ENCODE measurements at regions not wholly inside any gene's neighbourhood (a gene's known extent, or its start where the extent isn't known, plus 50 kb on each side); places are given as distances from the start of the nearest gene placed in this dataset.
"Not testable (repeated sequence)": the region's sequence is repeated elsewhere in the genome, so short reads cannot be mapped to it uniquely, and the experiment has no call there.

DNA sequence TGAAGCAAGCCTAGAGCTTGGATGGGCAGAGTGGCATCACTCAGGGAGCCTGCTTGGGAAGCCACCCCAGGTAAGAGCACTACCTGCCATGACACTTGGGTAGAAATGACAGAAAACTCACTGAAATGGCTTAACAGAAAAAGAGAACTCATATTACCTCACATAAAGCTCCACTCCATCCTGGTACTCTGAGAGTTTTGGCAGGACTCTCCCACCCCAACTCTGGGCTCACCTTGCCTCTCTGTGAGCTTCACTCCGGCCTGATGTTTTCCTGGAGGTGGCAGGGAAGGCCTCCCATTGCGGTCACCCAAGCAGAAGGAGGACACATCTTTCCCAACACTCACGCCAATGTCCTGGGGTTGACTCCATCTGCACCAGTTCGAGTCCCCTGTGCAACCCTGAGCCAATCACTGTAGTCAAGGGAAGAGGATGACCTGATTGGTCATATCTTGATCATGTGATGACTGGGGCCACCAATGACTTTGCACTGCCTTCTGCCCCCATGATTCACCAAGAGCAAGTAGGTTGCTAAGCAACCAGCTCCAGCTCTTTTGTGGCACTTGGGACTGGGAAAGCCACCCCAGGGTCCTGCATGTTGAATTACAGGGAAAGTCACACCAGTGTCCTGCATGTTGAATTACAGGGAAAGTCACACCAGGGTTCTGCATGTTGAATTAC is 446.1 kb upstream of the SULF2 start:
- DNase-seq (ENCODE audit: low spot score), result no peak

DNA sequence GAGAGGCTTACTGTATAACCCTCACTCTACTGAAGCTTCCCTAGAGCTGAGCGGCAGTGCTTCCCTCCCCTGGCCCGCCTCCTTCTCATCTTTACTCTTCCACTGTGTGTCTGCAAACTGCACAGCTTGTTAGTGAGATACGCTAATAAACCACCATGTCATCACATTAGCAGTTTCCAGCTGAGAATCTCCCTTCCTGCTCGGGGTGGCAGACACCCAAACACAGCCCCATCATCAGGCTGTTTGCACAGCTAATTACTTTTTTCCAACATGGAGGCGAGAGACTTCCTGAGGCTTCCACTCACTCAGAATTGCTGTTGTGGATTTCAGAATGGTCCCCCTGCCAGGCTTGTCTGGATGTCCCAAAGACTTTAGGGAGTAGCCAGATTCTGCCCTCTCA is 444.9 kb upstream of the SULF2 start:
- DNase-seq (ENCODE audit: low spot score), result no peak

DNA sequence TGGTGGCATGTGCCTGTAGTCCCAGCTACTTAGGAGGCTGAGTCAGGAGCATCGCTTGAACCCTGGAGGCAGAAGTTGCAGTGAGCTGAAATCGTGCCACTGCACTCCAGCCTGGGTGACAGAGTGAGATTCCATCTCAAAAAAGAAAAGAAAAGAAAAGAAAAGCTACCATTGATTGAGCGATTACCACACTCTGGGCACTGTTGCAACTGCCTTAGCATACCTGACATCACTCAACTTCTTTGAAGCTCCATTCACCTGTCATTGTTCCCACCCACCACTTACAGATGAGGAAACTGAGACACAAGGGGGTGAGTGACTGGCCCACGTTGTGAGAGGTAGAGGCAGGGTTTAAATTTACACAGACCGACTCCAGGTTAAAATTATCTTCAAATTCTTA is 442.1 kb upstream of the SULF2 start:
- DNase-seq (ENCODE audit: low spot score), result no peak

DNA sequence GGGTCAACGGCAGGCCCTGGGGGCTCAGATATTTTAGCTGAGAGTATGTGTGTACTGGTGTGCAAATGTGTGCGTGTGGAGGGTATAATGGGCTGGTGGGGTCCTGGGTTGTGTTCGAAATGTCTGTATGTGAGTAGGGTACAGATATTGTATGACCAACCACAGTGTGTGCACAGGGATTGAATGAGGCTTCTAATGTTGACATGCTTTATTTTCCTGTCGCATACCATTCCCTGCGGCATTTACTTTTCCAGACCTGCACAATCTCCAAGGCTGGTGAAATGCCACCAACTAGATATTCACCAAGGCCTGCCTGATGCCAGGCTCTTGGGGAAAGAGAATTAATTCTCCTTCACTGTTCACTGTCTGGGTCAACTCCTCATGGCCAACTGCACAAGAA is 441.4 kb upstream of the SULF2 start:
- DNase-seq (ENCODE audit: low spot score), result no peak

DNA sequence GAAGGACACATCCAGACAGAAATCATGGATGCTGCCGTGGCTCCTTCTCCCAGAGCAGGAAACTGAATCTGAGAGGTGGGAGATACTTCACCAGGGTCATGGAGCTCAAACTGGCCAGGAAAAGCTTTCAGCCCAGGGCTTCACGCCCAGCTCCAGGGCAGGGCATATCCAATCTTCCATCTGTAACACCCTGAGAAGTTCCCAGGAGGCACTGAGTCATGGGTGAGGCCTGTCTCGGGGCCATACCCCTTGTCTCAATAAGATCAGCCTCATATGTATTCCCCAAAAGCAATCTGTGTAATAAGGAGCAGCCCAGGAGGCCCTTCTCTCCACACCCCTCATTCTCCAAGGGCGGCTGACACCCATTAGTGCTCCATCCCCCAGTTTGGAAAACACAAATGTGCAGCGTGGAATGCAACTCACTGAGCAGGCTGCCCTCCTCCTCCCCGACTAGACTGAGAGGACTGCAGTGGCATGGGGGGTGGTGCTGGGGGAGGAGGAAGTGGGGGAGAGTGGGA is 439.3 kb upstream of the SULF2 start:
- no peak for DNase-seq (ENCODE audit: low spot score)

DNA sequence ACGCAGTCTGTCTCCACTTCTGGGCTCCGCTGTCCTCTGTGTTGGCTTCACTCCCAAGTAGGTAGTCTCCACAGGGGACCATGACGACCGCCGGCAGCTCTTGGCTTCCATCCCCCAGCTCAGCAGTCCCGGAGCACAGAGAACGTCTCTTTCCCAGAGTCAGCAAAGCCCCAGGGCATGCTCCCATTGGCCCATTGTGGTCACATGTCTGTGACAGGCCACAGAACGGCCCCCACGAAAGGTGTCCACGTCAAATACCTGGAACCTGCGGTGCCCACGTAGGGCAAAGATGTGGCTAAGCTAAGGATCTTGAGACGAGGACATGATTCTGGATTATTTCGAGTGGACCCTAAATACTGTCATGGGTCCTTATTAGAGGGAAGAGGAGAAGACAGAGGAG is 438.4 kb upstream of the SULF2 start:
- DNase-seq (ENCODE audit: low spot score), result no peak

DNA sequence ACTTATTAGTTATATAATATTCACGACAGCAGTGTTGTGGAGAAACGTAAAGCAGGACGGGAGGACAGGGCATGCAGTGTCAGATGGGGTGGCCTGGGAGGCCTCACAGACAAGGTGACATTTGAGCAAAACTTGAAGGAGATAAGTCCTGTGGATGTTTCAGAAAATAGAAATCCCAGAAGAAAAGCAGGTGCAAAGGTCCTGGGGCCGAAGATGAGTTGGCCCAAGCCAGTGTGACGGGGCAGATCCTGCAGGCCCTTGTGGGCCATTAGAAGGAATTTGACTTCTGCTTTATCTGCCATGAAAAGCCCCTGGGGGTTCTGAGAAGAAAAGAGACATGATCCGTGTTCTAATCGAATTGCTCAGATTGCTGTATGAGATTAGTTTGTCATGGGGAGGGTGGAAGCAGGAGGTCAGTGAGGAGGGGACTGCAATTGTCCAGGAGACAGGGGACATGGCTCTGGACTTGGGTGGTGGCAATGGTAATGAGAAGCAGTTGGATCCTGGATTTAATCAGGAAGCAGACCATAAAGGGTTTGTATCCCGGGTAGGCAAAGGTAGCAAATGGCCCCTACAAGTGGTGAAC is 437.4 kb upstream of the SULF2 start:
- no peak for DNase-seq (ENCODE audit: low spot score)

DNA sequence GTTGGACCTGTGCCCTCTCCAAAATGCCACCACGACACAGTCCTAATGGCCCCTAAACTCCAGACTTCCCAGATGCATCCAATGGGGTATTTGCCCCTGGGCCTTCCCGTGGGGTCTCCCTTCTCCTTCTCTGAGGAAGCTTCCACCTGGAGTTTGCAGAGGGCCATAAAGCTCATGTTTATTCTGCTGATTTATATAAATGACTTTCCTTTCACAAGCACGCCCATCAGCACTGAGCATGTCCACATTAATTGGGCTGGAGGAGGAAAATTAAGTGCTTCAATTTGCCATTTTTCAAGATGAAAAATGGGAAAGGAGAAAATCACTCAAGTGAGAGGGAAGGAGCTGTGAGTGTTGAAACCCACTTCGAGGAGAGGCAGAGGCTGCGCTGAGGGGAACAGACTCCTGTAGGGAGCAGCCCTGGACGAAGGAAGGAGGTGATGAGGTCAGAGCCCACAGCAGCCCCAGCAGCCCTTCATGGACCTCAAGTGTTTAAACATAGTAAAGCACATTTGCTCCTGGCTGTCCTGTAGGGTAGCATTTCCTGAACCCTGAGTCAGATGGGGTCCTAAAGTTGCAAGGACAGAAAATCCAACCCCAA is 434.9 kb upstream of the SULF2 start:
- no peak for DNase-seq (ENCODE audit: low spot score)

DNA sequence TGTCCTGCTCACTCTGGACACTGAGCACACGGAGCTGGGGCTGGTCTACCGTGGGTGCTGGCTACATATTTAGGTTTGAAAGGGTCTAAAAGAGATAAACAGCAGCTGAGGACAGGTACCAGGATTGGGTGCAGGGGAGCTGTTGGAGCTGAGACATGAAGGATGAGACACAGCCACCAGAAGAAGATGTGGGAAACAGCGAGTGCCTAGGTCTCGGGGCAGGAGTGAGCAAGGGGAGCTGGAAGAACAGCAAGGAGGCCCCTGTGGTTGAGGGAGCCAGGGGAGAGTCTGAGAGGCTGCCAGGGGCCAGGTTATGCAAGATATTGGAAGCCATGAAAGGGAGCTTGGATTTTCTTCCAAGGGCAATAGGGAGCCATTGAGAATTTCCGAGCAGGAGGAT is 434.0 kb upstream of the SULF2 start:
- DNase-seq (ENCODE audit: low spot score), result no peak

DNA sequence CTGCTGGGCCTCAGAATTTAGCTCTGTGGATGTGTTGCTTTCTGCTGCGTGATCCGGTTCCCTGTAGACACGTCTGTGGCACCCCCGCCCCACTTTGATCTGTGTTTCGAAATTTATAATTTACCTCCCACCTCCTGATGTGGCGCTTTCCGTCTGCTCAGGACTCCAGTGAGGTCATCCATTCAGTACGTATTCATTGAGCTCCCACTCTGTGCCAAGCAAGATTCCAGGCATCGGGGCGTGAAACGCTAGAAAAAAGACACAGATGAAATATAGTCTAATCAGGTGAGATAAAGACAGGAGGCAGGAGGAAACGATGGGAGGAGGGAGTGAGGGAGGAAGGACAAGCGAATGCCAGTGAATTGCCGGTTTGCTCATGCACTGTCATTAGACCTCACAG is 431.9 kb upstream of the SULF2 start:
- no peak for DNase-seq (ENCODE audit: low spot score)

DNA sequence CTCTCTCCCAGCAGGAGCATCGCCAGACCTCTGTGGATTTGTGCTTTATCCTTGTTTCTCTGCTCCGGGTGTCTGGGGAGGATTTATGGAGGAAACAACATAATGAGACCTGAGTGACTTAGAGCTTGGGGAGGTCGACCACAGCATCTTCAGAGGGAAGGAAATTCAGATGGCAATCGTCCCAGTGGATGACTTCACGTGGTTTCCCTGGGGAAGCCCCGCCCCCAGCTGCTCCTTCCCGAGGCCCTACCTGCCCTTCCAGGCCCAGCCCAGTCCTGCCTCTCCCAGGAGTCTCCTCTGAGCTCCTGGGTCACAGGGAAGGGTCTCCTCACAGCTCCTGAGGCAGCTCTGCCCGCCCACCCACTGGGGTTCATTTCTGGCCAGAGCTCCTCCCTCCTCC is 430.3 kb upstream of the SULF2 start:
- DNase-seq (ENCODE audit: low spot score), result no peak

DNA sequence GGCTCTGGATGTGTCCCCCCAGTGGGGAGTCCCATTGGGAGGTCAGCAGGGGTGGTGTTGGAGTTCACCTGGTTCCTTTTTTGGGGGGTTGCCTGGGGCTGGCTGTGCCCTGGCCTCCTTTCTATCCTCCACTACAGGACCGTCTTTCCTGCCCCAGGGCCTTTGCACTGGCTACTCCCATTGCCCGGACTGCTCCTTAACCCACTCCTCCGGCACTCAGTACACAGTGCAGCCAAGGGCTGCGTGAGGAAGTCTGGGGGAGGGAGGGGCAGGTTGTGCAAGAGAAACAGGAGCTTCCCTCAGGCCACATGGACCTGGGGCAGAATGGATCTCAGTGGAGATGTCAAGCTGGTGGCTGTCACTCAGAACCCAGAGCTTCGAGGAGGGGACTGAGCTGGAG is 429.3 kb upstream of the SULF2 start:
- no peak for DNase-seq (ENCODE audit: low spot score)

DNA sequence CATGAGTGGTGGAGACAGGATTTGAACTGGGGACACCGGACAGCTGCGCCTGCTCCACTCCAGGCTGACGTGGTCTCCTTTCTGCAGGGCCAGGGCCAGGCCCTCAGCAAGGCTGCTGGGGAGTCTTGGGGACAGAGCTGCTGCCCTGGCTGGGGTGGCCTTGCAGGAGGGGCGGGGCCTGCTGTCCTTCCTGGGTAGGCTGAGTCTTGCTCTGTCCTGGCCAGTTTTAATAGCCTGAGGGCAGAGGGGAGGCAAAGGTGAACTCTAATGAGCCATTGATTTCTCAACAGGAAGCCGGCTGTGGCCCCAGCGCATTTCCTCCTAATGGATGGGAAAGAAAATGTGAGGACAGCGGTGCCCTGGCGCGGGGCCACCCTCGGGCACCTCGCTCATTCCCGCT is 428.4 kb upstream of the SULF2 start:
- not testable (repeated sequence) for DNase-seq (ENCODE audit: low spot score)

DNA sequence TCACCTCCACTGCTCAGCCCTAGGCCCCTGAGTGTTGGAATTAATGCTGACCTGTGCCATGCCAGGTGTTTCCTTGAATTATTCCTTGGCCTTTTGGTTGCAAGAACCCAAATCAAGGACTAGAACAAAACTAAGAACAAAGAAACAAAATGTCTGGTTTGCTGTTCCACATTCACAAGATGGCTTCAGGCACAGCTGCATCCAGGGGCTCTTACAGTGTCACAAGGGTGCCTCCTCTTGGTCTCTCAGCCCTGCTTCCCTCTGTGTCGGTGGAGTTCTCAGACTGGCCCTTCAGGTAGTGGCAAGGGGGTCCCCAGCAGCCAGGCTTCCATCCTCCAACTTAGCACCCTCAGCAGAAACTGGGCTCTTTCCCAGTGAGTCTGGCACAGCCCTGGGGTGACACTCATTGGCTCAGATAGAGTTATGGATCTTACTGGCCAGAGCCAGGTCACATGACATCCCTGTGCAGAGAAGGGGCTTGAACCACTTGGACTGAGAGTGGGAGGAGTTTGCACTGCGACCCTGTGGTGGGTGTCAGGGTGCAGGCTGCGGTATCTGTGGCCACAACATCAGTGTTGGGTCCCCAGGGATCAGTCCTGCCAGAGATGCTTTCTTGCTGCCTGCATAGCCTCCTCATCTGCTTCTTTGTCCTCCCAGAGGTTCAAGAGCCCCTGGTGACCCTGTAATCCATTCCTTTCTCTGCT is 427.7 kb upstream of the SULF2 start:
- DNase-seq (ENCODE audit: low spot score), result no peak

DNA sequence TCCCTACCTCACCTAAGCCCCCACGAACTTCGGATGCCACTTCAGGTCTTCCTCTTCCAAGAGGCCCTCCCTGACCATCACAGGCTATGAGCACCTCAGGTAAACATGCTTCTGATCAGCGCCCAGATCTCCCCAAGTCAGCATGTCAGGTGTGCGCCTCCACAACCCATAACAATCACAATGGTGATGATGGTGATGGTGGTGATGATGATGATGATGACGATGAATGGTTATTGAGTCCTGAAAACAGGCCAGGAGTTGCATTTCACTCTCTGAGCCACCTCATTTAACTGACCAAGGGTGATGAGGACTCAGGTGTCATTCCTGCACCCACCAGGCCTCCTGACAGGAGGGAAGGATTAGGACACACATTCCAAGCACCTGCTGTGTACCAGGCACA is 426.6 kb upstream of the SULF2 start:
- DNase-seq (ENCODE audit: low spot score), result no peak

DNA sequence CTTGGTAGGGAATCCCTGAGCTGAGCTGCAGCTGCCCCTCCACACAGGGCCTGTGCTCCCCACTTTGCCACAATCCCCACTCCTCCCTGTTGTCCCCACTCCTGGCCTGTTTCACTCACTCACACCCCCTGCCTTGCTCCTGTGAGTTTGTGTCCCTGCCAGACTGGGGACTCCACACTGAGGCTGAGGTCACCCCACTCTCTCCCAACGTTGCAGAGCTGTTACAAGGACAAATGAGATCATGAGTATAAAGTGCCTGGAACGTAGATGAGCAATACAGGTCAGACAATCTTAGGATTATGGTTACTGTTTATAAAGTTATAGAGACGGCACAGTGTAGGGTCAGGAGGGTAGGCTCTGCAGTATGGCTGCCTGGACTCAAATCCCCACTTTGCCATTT is 426.0 kb upstream of the SULF2 start:
- no peak for DNase-seq (ENCODE audit: low spot score)

DNA sequence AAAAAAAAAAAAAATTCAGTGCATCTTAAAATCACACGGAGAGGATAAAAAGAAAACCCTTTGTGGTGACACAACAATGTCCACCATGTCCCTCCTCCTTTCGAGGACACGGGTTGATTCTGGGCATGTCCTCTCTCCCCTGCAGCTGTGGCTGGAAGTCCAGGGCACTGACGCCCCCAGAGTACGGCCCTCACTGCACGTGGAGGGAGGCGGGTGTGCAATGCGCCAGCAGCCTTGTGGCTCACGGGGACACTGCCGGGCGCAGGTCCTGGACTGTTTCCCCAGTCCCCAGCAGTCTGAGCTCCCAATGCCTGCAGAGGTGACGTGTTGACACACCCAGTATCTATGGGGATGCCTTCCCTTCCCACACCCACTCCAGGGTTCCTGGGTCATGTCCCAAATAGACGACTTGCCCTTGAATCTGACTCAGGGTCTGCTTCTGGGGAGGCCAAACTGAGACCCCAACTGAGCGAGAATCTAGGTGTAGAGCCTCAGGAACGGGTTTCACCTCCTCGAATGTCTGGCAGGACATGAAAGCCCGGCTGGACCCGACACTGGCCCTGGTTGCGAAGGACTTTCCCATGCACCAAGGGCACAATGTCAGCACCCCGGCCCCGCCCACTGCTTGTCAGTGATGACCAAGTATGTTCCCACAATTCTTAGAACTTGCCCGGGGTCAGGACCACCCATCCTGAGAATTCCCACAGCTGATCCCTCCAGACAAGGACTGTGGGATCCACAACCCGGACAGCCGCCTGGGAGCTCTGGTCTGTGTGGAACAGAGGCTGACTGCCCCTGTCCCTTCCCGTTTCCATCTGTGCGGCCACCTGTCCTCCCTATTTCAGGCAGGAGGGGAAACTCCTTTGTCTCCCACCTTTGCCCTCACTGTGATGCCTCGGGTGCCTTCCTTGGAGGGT is 425.1 kb upstream of the SULF2 start:
- no peak for DNase-seq (ENCODE audit: low spot score)

DNA sequence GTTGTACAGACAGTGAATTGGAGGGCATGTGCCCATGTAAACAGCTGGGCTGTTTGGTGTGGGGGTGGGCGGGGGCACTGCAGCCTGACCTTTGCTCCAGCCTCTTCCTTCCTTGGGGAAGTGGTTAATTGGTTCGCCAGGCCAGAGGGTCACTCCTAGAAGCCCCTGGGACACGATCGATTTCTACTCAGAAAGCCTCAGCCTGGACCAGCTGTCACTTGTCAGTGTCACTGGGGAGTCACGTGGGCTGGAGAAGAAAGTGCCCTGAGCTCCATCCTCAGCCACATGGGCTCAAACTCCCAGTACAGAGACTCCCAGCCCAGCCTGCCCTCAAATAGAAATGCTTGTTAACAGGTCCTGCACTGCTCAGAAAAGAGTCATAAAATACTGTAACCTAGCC is 423.8 kb upstream of the SULF2 start:
- no peak for DNase-seq (ENCODE audit: low spot score)

DNA sequence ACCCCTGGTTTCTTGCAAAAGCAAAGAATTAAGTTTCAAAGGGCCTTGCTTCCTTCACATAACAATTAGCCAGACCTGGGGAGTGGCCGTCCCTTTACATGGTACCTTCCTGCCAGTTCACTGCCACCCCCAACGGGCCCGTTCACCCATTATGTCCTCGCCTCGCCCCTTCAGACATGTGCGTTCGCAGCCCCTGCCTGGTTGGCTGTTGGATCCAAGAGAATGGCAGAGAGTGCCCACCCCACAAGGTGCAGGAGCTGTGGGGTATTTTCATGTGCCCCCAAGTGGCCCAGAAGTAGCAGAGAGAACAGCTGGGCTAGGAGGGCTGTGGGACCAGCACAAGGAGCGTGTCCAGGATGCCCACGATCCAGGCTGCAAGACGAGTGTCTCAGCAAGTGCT is 422.9 kb upstream of the SULF2 start:
- no peak for DNase-seq (ENCODE audit: low spot score)

DNA sequence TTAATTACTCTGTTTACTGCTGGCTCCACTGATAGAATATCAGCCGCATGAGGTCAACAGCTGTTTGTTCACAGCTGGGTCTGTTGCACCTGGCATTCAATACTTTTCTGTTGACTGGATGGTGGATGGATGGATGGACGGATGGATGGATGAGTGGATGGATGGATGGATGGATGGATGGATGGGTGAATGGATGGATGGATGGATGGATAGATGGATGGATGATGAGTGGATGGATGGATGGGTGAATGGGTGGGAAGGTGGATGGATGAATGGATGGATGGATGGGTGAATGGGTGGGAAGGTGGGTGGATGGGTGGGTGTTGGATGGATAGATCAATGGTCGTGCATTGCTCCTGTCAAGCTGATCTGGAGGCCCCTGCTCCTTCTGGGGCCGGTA is 422.2 kb upstream of the SULF2 start:
- DNase-seq (ENCODE audit: low spot score), result no peak

DNA sequence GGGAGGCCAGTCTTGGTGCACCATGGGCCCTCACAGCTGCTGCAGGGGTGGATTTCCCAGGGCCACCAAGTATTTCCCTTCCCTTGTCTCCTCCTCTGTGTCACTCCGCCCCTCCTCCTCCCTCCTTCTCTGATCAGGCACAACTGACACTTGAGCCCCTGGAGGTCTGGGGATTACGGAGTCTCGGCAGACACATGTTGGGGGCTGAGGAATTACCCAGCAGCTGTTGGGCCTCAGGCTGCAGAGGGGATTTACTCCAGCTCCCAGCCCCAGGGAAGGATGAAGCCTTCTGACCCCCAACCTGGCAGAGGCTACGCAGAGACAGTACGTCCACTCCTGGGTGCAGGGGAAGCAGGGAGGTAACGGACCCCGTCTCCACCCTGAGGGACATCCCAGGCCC is 420.5 kb upstream of the SULF2 start:
- no peak for DNase-seq (ENCODE audit: low spot score)

DNA sequence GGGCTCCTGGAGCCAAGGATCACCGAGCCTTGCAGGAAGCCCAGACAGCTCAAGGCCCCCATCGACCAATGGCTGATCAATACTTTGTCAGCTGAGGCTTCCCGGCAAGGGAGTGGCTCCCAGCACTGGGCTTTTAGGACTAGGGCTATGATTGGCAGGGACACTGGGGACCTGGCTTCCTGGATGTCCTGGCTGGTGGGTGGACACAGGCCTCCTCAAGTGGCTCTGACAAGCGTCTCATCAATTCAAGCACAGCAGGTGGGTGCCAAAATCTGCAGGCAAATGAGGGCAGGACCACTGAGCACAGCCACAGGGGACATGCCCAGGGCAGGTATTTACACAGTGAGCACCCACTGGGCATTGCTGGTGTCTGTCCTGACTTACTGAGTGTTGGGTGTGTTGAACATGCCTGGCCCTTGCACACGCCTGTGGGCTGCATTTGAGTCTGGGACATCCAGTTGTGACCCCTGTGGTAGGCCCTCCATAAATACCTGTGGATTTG is 420.1 kb upstream of the SULF2 start:
- no peak for DNase-seq (ENCODE audit: low spot score)

Data from COLO829 (cell line).